A549 (cell line): ENCODE measurements at regions not wholly inside any gene's neighbourhood (a gene's known extent, or its start where the extent isn't known, plus 50 kb on each side); places are given as distances from the start of the nearest gene placed in this dataset.
"Not testable (repeated sequence)": the region's sequence is repeated elsewhere in the genome, so short reads cannot be mapped to it uniquely, and the experiment has no call there.

ENCODE experiments used
- ATAC-seq, 2 experiments: fragments of 200-7000 bp in 1 of 2; fragments of >200 bp in 1 of 2; cut with Nextera tagmentation in 1 of 2; cut with Tn5 transposase in 1 of 2; 3 replicates each; pipeline versions ENCODE4 v1.8.0 to v1.9.1; 2018 to 2020; ENCODE audit warnings: mild to moderate bottlenecking in 1 of 2, moderate library complexity in 1 of 2
- CTCF ChIA-PET: fragments of 300-600 bp; sonication (Branson Sonifier 250); formaldehyde crosslinking; extraction: SDS; loops from one replicate; lab custom pipeline; 2021; ENCODE audit warnings: antibody characterized with exemption, inconsistent platforms; lab: Yijun Ruan, JAX
- POLR2A ChIA-PET: fragments of 350-600 bp; formaldehyde crosslinking; extraction: SDS; loops from one replicate; lab custom pipeline; 2021; ENCODE audit warnings: antibody characterized with exemption, inconsistent platforms; lab: Yijun Ruan, JAX
- DNase-seq, 2 experiments: peaks; one replicate each; pipeline versions ENCODE4 v3.0.0 to v3.0.0-alpha.2; 2011 to 2016; ENCODE audit warnings: low read depth in 1 of 2, low spot score in 1 of 2
- FAIRE-seq: peaks from 2 replicates; lab custom pipeline; 2011; peaks lifted over from hg19 to GRCh38; lab: Jason Lieb, UNC
- H3K27ac ChIP-seq, 2 experiments: fragments of >200 bp; sonication (Bioruptor Twin); formaldehyde crosslinking; 3 replicates each; pipeline ENCODE4 v1.5.1; 2016 to 2017
- H3K4me1 ChIP-seq: fragments of >200 bp; sonication (Bioruptor Twin); formaldehyde crosslinking; 3 replicates; pipeline ENCODE4 v1.6.1; 2016
- H3K4me2 ChIP-seq: fragments of >200 bp; sonication (Bioruptor Twin); formaldehyde crosslinking; 3 replicates; pipeline ENCODE4 v1.6.1; 2016
- H3K4me3 ChIP-seq: fragments of >200 bp; sonication (Bioruptor Twin); formaldehyde crosslinking; 3 replicates; pipeline ENCODE4 v1.5.1; 2016
- H3K9me3 ChIP-seq: fragments of >200 bp; sonication (Bioruptor Twin); formaldehyde crosslinking; 3 replicates; pipeline ENCODE4 v1.6.1; 2016
- ATOH8 ChIP-seq: fragments of 250-450 bp; sonication (Bioruptor Pico); IDR thresholded peaks from 2 replicates; pipeline ENCODE4 v1.5.0; 2020; ENCODE audit warnings: low read depth, mild to moderate bottlenecking, moderate library complexity
- BHLHE40 ChIP-seq: IDR thresholded peaks from 2 replicates; pipeline ENCODE4 v1.6.1; 2012; ENCODE audit warnings: low read depth, low read length, inconsistent platforms
- CBX8 ChIP-seq: fragments of 200-600 bp; sonication (generic); IDR thresholded peaks from 2 replicates; pipeline ENCODE4 v1.6.1; 2016
- CEBPB ChIP-seq, 2 experiments: fragments of >200 bp in 1 of 2; sonication (Bioruptor Twin) in 1 of 2; formaldehyde crosslinking in 1 of 2; IDR thresholded peaks; 2 replicates each; pipeline ENCODE4 v1.6.1; 2012 to 2016
- E2F6 ChIP-seq: IDR thresholded peaks from 2 replicates; pipeline ENCODE4 v1.6.1; 2012; ENCODE audit warnings: low read depth, borderline replicate concordance
- EHMT2 ChIP-seq: fragments of 200-600 bp; sonication (generic); IDR thresholded peaks from 2 replicates; pipeline ENCODE4 v1.6.1; 2016; ENCODE audit warnings: antibody characterized with exemption, low read depth, mild to moderate bottlenecking, moderate library complexity
- ESRRA ChIP-seq: fragments of 150-350 bp; IDR thresholded peaks from 2 replicates; pipeline ENCODE4 v1.6.1; 2014; ENCODE audit warnings: mild to moderate bottlenecking, low read length, borderline replicate concordance
- FOSL2 ChIP-seq, 2 experiments: fragments of 450-650 bp in 1 of 2; fragments of >200 bp in 1 of 2; sonication (Bioruptor Twin) in 1 of 2; formaldehyde crosslinking; IDR thresholded peaks; 2 replicates each; pipeline versions ENCODE4 v1.5.0 to v1.6.1; 2016 to 2020; ENCODE audit warnings: mild to moderate bottlenecking in 1 of 2, moderate library complexity in 1 of 2
- FOXS1 ChIP-seq: fragments of 250-450 bp; sonication (Bioruptor Pico); IDR thresholded peaks from 2 replicates; pipeline ENCODE4 v1.5.0; 2020; ENCODE audit warnings: mild to moderate bottlenecking, moderate library complexity
- HOXA7 ChIP-seq: fragments of 250-450 bp; sonication (Bioruptor Pico); IDR thresholded peaks from 2 replicates; pipeline ENCODE4 v1.5.0; 2020; ENCODE audit warnings: mild to moderate bottlenecking, moderate library complexity
- HOXB5 ChIP-seq: fragments of 250-450 bp; sonication (Bioruptor Pico); IDR thresholded peaks from 2 replicates; pipeline ENCODE4 v1.5.0; 2020; ENCODE audit warnings: mild to moderate bottlenecking, moderate library complexity
- KDM5A ChIP-seq: fragments of 200-600 bp; sonication (generic); IDR thresholded peaks from 2 replicates; pipeline ENCODE4 v1.6.1; 2016; ENCODE audit warnings: antibody characterized with exemption, mild to moderate bottlenecking
- POLR2AphosphoS2 ChIP-seq: conservative IDR thresholded peaks from 2 replicates; pipeline ENCODE4 v1.6.1; 2012; ENCODE audit warnings: low read length, improper control_type of control experiment, inconsistent platforms
- RARB ChIP-seq: fragments of 250-450 bp; sonication (Bioruptor Pico); IDR thresholded peaks from 2 replicates; pipeline ENCODE4 v1.8.0; 2021; ENCODE audit warnings: mild to moderate bottlenecking, moderate library complexity
- RFX5 ChIP-seq: fragments of 450-650 bp; IDR thresholded peaks from 2 replicates; pipeline ENCODE4 v1.7.1; 2014; ENCODE audit warnings: antibody characterized with exemption, mild to moderate bottlenecking, moderate library complexity
- RNF2 ChIP-seq: fragments of 200-600 bp; sonication (generic); IDR thresholded peaks from 2 replicates; pipeline ENCODE4 v1.6.1; 2016; ENCODE audit warnings: low read depth, mild to moderate bottlenecking, antibody characterized with exemption, moderate library complexity, borderline replicate concordance
- SMC3 ChIP-seq: fragments of >200 bp; sonication (Bioruptor Twin); formaldehyde crosslinking; IDR thresholded peaks from 3 replicates; pipeline ENCODE4 v1.6.1; 2018; ENCODE audit warnings: inconsistent platforms
- SREBF2 ChIP-seq: fragments of 450-650 bp; IDR thresholded peaks from 2 replicates; pipeline ENCODE4 v1.6.1; 2014; ENCODE audit warnings: mild to moderate bottlenecking, moderate library complexity
- TP53 ChIP-seq: fragments of 250-450 bp; sonication (Bioruptor Pico); IDR thresholded peaks from 2 replicates; pipeline ENCODE4 v1.5.0; 2021; ENCODE audit warnings: mild to moderate bottlenecking, moderate library complexity
- ZSCAN20 ChIP-seq: fragments of 250-450 bp; sonication (Bioruptor Pico); IDR thresholded peaks from 2 replicates; pipeline ENCODE4 v1.8.0; 2022; ENCODE audit warnings: mild to moderate bottlenecking, moderate library complexity
- WGBS: methylation state at CpG from one replicate; pipeline ENCODE4 v1.1.6; 2017; ENCODE audit errors: missing lambda C conversion rate; 5-methylcytosine and 5-hydroxymethylcytosine counted together
- TF ChIP-seq, protein P1 (sequence below): fragments of 200-600 bp; sonication (generic); IDR thresholded peaks from 2 replicates; pipeline ENCODE4 v1.6.1; 2016; ENCODE audit warnings: antibody characterized with exemption, mild to moderate bottlenecking, moderate library complexity

DNA sequence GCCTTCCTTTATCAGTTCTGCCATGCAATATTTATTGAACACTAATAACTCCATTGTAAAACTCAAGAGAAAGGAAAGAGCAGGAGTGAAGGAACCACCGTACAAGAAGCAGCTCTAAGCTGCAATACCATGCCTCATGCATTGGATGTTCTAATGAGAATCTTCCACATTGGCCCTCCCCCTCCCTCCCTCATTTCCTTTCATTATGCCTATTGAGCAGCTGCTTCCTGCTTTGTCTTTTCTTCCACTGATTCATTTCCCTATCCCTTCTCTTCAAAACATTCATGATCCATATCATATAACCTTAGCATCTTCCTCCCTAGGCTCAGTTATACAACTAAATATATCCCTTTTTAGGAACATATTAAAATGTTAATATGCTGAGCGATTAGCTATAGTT is 698.7 kb upstream of the GOLIM4 start:
- H3K4me1 ChIP-seq: no peaks in the 10 kb centered on the region
- no peak overlapping the region for H3K27ac ChIP-seq
- H3K4me3 ChIP-seq: no peak overlapping the region
- no peak for ATAC-seq
- TF ChIP-seq HOXA7 (CRISPR knock-in tag) (no peak), TP53 (CRISPR knock-in tag) (no peak), FOSL2 (IDR thresholded peaks at IDR 0.05) (no peak), FOSL2 (CRISPR knock-in tag; IDR thresholded peaks at IDR 0.05) (no peak), RARB (no peak)
- TF ChIP-seq, all 56 proteins: peak for 0
- FAIRE-seq (no peak), DNase-seq (no peak)
- CTCF ChIA-PET: no interaction called here
- Histone ChIP-seq H3K4me2 (no peak overlapping the region), H3K9me3 (no peaks in the 10 kb centered on the region)
- POLR2A ChIA-PET: no interaction called here
- whole genome bisulfite sequencing: 12% methylated on average over 2 of the region's 2 CpGs

DNA sequence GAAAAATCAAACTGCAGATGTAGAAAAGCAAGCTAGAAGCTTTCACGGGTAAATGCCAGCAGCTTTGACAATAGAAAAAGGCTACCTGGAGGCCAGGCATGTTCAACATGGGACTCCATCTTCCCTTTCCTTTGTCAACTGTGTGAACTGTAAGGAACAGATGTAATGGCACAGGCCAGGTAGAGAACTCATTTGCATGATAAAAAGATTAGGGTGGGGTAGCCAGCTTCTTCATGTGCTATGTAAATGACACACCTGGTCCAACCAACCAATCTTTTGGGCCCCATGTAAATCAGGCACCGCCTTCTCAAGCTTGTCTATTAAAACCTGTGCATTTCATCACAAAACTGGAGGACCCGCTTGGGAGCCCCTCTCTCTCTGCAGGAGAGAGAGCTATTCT is 686.5 kb upstream of the GOLIM4 start:
- DNase-seq (no peak), FAIRE-seq (no peak), ATAC-seq (no peak)
- no peaks in the 10 kb centered on the region for H3K9me3 ChIP-seq
- H3K4me3 ChIP-seq: no peak overlapping the region
- no peak overlapping the region for H3K27ac ChIP-seq
- no peaks in the 10 kb centered on the region for H3K4me1 ChIP-seq
- CTCF ChIA-PET: no interaction called here
- TF ChIP-seq EHMT2 (no peak), RNF2 (no peak), KDM5A (no peak), ATOH8 (CRISPR knock-in tag) (no peak), CEBPB (IDR thresholded peaks at IDR 0.05) (no peak), ZSCAN20 (CRISPR knock-in tag) (no peak), CBX8 (no peak), HOXB5 (CRISPR knock-in tag) (no peak), HOXA7 (CRISPR knock-in tag) (no peak), RFX5 (no peak), SREBF2 (no peak), SMC3 (no peak), POLR2AphosphoS2 (no peak), RARB (no peak), FOXS1 (CRISPR knock-in tag) (no peak), BHLHE40 (no peak), ESRRA (no peak), E2F6 (no peak)
- TF ChIP-seq, protein P1, sequence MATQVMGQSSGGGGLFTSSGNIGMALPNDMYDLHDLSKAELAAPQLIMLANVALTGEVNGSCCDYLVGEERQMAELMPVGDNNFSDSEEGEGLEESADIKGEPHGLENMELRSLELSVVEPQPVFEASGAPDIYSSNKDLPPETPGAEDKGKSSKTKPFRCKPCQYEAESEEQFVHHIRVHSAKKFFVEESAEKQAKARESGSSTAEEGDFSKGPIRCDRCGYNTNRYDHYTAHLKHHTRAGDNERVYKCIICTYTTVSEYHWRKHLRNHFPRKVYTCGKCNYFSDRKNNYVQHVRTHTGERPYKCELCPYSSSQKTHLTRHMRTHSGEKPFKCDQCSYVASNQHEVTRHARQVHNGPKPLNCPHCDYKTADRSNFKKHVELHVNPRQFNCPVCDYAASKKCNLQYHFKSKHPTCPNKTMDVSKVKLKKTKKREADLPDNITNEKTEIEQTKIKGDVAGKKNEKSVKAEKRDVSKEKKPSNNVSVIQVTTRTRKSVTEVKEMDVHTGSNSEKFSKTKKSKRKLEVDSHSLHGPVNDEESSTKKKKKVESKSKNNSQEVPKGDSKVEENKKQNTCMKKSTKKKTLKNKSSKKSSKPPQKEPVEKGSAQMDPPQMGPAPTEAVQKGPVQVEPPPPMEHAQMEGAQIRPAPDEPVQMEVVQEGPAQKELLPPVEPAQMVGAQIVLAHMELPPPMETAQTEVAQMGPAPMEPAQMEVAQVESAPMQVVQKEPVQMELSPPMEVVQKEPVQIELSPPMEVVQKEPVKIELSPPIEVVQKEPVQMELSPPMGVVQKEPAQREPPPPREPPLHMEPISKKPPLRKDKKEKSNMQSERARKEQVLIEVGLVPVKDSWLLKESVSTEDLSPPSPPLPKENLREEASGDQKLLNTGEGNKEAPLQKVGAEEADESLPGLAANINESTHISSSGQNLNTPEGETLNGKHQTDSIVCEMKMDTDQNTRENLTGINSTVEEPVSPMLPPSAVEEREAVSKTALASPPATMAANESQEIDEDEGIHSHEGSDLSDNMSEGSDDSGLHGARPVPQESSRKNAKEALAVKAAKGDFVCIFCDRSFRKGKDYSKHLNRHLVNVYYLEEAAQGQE: no peak
- 16% methylated on average over 3 of the region's 3 CpGs for WGBS
- no peak overlapping the region for H3K4me2 ChIP-seq
- POLR2A ChIA-PET: no interaction called here

GRCh38 chr3:168779970-168780645 is 684.4 kb upstream of the GOLIM4 start:
- H3K4me1 ChIP-seq, H3K9me3 ChIP-seq, DNase-seq, ATAC-seq, H3K27ac ChIP-seq, H3K4me3 ChIP-seq, CTCF ChIA-PET, POLR2A ChIA-PET, FAIRE-seq, H3K4me2 ChIP-seq: not testable (repeated sequence)
- WGBS: 20% methylated on average over 6 of the region's 28 CpGs
